HG03460 (cell line): ENCODE measurements at regions not wholly inside any gene's neighbourhood (a gene's known extent, or its start where the extent isn't known, plus 50 kb on each side); places are given as distances from the start of the nearest gene placed in this dataset.

ENCODE experiments used
- ATAC-seq: cut with Tn5 transposase; IDR thresholded peaks from one replicate; pipeline ENCODE4 v1.9.1; 2021; ENCODE audit not compliant: unreplicated experiment

DNA sequence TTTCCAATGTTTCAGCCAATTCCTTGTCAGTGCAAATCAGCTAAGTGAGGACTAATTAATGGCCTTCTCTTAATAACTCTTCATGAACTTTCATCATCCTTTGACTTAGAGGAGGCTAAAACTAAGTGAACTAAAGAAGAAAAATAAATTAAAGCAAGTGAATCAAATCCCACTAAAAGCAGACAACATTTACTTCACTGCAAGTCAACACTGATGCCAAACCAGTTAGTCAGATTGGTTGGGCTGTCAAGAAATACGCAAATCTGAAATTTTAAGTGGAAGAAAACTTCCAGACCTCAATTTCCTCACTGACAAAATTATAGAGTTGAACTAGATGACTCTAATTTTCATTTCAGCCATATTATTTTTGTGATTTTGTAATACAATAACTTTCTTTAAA, 137.2 kb upstream of the PRLR start:
- ATAC-seq = no peak

DNA sequence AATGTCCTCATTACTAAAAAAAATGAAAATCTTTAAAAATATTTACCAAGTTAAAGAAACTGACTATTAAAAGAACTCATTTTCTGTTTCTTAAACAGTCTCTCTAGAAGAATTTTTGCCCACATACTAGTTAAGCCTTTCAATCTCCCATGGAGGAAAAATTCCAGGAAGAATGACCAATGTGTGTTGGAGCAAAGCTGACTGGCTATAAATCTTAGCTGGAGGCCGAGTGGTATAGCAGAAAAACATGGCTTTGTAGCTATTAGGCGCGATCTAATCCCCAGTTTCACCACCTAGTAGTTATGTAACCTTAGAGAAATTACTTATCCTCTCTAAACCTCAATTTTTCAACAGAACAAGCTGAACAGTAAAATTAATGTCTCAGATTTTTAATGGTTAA, 135.5 kb upstream of the PRLR start:
- ATAC-seq = no peak

DNA sequence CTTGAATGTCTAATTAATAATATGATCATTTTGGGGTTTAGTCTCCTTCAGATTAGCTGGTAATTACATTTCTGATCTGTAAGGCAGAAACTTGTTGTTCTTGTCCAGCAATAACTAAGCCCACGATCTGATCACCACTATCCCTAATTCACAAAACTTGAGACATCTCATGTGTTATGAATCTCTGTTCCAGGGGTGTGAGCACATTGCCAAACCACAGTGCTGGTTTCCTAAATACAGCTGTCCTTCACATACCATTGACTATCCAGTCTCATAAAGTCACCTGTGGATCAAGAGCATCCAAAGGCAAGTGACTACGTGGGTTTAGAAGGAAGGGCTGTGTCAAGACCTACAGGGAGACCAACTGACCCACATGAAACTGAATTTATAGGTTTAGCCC, 134.1 kb upstream of the PRLR start:
- ATAC-seq = no peak

DNA sequence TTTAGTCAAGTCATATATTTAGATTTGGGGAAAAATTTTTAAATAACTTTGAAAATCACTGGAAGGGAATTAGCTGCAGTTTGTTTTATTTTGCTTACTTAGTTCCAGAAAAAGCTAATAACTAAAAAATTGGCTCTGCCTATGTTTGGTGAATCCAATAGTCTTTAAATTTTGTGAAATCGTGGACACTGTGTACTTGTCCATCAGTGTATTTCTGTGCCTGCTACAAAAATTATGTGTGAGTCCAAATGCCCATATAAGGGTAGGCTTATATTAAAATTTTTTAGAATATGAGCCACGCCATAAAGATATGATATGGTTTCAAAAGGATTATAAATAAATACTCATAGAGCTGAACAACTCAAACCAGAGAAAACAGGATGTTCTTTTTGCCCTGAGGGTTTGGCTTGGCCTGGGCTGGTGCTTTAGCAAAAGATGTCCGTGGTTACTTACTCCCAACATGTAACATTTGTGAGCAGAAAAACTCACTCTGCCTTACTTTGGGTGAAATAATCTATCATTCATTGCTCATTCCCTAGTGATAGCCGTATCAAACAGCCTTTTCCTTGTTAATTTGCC, 133.2 kb upstream of the PRLR start:
- no peak for ATAC-seq

DNA sequence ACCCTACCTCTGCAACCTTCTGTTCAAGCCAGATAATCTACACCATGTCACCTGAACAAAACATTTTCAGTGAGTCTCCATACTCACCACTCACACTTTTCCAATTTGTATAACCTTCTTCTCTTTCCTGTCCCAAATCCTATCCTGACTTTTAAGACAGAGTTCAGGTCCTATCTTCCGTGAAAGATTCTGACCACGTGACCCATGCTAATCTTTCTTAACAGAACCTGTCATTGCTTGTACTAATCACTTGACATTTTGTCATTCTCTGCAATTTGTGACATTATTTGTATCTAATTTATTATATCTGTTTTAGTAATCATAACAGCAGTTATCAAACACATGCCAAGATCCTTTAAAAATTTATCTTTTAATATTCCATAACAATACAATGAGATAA, 132.5 kb upstream of the PRLR start:
- no peak for ATAC-seq

DNA sequence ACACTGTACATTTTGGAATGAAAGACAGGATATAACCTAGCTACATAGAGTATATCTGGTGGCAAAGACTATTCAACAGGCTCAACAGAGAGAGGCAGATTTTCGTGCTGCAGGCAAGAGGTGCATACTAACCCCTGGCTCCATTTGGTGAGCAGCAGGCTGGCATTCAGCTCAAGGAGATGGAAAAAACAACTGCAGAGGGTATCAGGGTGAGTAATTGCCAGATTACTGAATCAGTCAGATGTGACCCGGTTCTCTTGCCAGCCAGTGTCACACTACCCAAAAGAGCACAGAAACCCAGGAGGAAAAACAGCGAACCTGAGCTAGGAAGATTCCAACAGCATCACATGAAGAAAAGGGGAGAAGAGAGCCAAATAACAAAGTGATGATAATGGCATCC, 130.4 kb upstream of the PRLR start:
- ATAC-seq = no peak

DNA sequence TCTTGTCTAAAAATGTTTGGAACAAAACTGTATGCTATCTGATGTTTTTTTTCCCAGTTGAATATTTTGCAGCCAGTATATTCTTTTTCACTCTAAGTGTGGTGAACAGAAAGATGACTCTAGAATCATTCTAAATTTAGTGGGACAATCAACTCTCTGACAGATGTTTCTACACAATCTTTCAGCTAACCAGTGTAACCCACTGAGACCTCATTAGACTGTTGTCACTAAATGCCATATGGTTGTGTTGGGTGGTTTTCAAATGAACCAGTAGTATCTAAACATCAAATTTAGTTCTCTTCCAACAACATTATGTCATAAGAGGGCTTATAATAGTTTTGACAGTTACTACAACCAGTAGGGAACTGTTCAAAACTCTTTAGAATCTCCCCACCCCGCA, 129.6 kb upstream of the PRLR start:
- ATAC-seq = no peak

DNA sequence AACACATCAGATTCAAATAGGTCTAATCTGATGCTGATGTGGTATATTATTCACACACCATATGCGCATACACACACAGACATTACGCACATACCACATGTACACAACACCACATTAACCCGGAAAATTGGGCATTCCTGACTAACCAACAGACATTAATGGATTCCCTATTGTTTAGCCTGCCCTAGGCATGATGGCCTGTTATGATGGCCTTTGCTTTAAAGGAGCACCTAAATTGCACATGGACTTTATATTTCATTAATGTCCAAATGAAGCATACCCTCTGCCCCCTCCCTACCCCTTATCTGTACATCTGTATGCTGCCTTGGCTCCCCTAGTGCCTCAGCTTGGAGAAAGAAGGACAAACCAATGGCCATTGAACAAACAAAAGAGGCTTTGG, 127.7 kb upstream of the PRLR start:
- no peak for ATAC-seq

DNA sequence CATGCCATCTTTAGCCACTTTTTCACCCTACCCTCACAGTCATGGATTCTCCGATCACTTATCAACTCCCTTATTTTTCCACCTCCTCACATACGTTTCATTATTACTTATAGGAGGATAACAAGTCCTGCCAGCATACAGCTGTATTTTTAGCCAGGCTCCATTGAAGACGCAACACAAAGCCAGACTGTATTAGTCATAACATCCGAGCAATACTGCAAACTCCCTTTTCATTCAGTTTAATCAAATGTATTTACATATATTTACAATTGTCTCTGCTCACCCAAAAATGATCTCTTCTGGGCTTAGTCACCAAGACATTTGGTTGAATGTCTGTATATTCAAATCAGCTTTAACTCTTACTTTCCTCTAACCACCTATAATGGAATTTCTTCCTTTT, 126.4 kb upstream of the PRLR start:
- no peak for ATAC-seq

DNA sequence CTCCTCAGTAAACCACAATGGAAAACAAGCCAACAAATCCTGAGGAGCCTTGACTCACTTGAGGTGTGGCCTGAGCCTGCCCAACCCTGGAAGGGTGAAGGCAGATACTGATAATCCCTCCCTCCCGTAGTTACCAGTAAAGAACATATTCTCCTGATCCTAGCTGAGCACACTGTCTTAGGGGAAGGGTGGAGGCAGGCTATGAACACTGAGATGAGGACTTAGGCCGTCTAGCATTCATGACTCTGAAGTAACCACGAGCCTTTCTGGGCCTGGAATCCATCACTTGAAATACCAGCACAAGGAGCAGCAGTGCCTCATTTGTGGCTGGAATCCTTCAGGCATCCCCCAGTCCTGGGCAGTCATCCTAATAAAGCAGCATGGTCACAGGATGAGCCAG, 124.5 kb upstream of the PRLR start:
- ATAC-seq = no peak

DNA sequence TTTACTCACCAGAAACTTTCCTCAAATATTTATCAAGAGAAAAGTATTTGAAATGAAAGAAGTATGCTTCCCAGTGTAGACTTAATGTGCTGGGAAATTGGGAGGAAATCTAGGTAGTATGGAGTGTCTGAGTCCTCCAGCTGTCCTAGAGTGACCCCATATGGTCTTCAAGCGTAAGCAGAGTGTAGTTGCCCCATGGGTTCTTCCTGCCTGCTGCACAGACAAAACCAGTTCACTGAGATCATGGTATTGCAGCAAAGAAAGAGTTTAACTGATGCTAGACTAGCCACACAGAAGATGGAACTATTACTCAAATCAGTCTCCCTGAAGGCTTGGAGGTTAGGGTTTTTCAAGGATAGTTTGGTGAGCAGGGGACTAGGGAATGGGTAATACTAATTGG, 114.9 kb upstream of the PRLR start:
- no peak for ATAC-seq

DNA sequence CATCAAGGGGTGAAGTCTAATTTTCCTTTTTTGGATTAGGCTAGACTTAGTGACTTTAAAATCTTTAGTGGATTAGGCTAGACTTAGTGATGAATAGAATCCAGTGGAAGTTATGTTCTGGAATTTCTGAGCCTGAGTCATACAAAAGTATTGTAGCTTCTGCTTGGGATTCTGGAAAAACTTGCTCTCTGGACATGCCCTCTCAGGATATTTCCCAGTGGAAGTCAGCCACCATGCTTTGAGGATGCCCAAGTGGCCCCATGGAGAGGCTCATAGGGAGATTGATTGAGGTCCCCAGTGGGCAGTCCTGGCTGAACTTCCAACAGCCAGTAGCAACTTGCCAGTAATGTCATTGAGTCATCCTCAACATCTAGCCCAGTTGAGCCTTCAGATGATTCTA, 112.4 kb upstream of the PRLR start:
- ATAC-seq = no peak

DNA sequence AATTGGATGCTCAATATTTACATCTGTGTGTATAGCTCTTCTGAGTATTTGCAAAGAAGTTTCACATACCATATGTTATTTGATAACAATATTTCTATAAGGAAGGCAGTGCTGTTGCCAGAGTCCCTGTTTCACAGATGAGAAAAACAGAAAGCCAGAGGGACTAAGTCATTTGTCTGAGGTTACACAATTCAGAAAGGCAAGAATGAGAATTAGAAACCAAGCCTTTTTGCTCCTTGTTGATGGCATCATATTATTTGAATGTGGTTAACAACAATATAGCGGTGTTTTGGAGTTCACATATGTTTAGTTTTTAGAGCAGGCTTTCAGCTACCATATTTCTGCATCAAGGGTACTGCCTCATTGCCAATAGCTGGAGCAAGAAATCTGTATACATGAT, 110.9 kb upstream of the PRLR start:
- ATAC-seq = no peak

DNA sequence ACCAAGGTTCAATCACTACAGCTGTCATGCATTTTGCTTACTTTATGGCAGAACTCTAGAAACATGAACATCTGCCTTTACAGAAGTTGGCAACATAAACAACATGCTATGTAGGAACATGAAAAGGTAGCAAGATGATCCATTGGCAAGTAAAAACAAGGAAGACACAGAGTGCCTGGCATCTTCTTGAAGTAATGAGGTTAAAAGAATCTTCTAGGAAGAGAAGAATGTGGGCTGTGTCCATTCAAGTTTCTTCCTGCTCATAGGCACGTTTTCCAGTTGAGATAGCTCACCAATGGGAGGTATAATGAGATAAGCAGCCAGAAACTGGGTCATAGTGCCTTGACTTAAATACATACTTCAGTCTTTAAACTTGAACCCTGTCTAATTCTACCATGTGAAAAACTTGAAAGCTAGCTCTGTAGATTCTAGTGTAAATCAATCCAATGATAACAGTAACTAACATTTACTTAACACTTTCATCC, 109.4 kb upstream of the PRLR start:
- ATAC-seq = no peak

DNA sequence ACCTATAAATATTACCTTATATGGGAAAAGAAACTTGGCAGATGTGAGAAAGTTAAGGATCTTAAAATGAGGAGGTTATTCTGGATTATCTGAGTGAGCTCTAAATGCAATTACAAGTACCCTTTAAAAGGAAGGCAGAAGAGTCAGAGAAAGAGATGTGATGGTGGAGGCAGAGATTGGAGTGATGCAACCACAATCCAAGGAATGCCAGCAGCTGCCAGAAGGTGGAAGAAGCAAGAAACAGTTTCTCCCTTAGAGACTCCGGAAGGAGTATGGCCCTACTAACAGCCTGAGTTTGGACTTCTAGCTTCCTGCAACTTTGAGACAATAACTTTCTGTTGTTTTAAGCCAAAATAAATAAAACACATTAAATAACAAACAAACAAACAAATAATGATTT, 108.7 kb upstream of the PRLR start:
- ATAC-seq = no peak

DNA sequence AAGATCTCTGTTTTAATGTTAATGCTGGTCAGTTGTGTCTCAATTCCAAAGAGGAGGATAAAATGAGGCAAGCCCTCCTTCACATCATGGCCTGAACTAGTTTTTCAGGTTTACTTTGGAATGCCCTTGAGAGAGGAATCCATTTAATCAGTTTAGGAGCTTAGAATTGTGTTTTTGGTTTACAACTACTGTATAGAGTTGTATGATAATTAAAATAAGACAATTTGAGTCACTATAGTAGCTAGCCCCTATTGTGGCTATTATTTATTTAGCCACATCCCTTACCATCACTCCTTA, 107.8 kb upstream of the PRLR start:
- no peak for ATAC-seq

DNA sequence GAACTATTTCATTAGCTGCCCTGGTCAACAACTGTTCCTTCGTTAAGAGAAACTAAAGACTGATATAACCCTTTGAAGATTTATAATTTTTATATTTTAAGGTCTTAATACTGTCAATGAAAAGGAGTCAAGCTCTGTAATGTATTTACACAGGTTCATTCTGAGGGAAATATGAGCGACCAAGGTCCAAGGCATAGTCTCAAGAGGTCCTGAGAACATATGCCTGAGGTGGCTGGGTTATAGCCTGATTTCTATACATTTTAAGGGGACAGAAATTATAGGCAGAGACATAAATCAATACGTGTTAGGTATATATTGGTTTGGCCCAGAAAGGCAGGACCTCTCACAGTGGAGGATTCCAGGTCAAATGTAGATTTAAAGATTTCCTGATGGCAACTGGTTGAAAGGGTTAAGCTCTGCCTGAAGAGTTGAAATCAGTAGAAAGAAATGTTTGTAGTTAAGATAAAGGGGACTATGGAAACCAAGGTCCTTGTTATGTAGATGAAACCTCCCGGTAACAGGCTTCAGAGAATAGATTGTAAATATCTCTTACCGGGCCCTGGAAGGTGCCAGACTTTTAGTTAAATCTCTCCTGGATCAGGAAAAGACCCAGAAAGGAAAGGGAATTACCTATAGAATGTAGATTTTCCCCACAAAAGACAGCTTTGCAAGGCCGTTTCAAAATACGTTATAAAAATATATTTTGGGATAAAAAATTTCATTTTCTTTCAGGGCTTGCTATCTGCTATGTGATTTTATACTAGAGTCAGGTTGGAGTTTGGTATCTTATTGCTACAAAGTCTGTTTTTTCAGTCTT, 107.3 kb upstream of the PRLR start:
- no peak for ATAC-seq

DNA sequence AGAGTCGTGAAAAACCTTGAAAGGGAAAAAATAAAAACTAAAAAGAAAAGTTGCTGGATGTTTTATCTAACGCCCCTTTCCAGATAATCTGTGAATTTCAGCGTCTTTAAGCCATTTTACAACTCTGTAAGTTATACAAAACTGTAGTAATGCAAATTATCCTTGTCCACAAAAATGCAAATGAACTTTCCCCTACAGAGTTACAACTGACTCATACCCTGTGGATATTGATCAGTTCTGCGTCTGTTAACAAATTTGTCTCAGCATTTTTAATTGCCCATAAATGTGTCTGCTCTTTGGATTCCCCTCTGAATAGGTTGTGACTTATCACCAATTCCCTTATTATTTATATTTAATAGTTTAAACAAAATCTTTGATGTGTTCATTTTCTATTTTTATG, 105.9 kb upstream of the PRLR start:
- no peak for ATAC-seq

DNA sequence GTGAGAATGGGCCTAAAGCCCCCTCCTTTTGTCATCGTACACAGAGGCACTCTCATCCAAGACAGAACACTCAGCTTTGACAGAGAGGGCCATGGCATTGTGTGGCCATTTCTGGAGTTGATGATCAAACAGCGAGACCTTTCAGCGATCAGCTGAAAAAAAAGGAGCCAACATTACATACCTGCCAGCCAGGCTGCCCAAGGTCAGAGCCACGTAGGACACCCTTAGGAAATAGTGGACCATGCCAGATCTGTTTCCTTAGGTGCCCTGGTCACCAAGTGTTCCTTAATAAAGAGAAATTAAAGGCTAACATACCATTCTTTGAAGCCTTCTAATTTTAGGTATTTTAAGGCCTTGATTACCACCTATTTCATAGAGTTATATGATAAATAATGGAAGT, 105.5 kb upstream of the PRLR start:
- ATAC-seq = no peak

DNA sequence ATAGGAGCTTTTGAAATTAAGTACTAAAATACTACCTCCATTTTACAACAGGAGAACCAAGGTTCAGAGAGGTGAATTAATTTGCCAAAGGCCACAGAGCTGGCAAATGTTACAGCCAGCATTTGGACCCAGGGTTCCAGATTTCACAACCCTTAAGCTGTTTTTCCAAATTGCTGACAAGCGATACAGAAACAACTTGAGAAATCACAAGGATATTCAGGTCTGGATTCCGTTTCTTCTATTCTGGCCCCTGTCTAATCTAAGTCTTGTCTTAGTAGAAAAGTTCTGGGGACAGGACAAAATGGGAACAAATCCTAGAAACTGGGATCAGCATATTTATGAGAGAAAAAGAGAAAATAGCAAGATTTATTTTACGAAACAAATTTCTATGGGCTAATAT, 103.1 kb upstream of the PRLR start:
- no peak for ATAC-seq

DNA sequence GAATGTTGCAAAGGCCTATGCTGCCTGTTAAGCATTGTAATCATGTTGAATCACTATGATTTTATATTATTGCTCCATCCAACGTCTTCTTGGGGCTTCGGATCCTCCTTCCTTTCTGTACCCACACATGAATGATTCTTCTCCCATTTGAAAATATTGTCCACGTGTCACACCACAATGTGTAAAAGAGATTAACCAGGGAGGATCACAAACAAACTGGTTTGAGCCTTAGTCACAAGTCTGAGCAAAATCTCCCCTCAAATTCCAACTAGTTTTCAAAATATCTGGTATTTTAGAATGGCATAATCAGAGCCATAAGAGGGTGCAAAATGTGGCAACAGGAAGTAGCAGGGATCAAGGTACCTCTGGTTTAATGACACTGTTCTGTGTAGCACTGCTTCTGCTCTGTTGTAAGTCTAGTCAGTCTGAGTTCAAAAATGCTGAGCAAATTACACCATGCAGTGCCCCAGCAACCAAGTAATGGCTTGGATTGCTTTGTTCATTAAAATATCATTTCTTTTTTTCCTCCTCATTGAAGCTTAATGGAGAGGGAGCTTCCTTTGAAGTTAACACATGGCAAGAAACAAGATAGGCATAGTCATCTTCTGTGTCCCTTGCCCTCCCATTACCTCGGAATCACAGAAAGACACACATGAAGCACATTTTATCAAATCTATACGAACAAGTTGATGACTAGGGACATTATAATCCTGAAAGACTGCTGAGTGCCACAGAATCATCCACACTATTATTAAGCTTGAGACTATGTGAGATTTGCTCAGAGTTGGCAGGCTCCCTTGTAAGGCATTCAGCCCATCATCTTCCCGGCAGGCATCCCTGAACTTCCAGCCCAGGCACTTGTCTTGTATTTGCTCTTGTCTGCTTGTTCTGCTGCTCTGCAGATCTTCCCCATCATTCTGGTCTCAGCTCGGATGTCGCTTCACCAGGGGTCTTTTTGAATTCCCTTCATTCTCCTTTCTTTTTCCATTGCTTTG, 102.0 kb upstream of the PRLR start:
- ATAC-seq = no peak

DNA sequence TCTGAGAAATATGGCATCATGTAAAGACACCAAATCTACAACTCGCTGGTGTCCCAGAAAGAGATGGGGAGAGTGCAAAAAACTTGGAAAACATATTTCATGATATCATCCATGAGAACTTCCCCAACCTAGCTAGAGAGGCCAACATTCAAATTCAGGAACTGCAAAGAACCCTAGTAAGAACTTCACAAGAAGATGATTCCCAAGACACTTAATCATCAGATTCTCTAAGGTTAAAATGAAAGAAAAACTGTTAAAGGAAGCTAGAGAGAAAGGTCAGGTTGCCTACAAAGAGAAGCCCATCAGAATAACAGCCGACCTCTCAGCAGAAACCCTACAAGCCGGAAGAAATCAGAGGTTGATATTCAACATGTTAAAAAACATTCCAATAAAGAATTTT, 95.5 kb upstream of the PRLR start:
- ATAC-seq = no peak
